ENCODE measurements at regions not wholly inside any gene's neighbourhood (a gene's known extent, or its start where the extent isn't known, plus 50 kb on each side); places are given as distances from the start of the nearest gene placed in this dataset.

GRCh38 chr17:79417476-79417988 is 193.3 kb downstream of the RBFOX3 start:
- no peak overlapping the region for H3K4me3 ChIP-seq
- H3K27me3 ChIP-seq, result no peaks in the 10 kb centered on the region
- H3K9me3 ChIP-seq, result no peaks in the 10 kb centered on the region
- no peak for DNase-seq
- H3K27ac ChIP-seq, result no peak overlapping the region
- intact Hi-C loops (cut with DNase I; ENCODE audit: low total_unique reads), result no loop called here
- no peaks in the 10 kb centered on the region for H3K36me3 ChIP-seq
- TF ChIP-seq CTCF (IDR thresholded peaks at IDR 0.05) (no peak), POLR2A (IDR thresholded peaks at IDR 0.05) (no peak)
- no peaks in the 10 kb centered on the region for H3K4me1 ChIP-seq

GRCh38 chr17:79415909-79416308 is 194.9 kb downstream of the RBFOX3 start:
- no peak for DNase-seq
- Histone ChIP-seq H3K27me3 (no peaks in the 10 kb centered on the region), H3K36me3 (no peaks in the 10 kb centered on the region), H3K27ac (no peak overlapping the region), H3K4me3 (no peak overlapping the region), H3K9me3 (no peaks in the 10 kb centered on the region), H3K4me1 (no peaks in the 10 kb centered on the region)
- no peak for TF ChIP-seq CTCF (IDR thresholded peaks at IDR 0.05)
- no peak for TF ChIP-seq POLR2A (IDR thresholded peaks at IDR 0.05)
- intact Hi-C loops (cut with DNase I; ENCODE audit: low total_unique reads), result no loop called here

GRCh38 chr17:79415365-79415764 is 195.5 kb downstream of the RBFOX3 start:
- no peak for TF ChIP-seq POLR2A (IDR thresholded peaks at IDR 0.05)
- TF ChIP-seq CTCF (IDR thresholded peaks at IDR 0.05), result no peak
- intact Hi-C loops (cut with DNase I; ENCODE audit: low total_unique reads), result no loop called here
- no peak overlapping the region for H3K4me3 ChIP-seq
- no peaks in the 10 kb centered on the region for H3K4me1 ChIP-seq
- no peaks in the 10 kb centered on the region for H3K9me3 ChIP-seq
- no peaks in the 10 kb centered on the region for H3K27me3 ChIP-seq
- H3K27ac ChIP-seq, result no peak overlapping the region
- DNase-seq, result no peak
- no peaks in the 10 kb centered on the region for H3K36me3 ChIP-seq

GRCh38 chr17:79414793-79415211 is 196.0 kb downstream of the RBFOX3 start:
- no peaks in the 10 kb centered on the region for H3K27me3 ChIP-seq
- DNase-seq, result no peak
- intact Hi-C loops (cut with DNase I; ENCODE audit: low total_unique reads), result no loop called here

More at GRCh38 chr17:79414793-79415211, 196.0 kb downstream of the RBFOX3 start:
- Histone ChIP-seq H3K4me3 (no peak overlapping the region), H3K27ac (no peak overlapping the region), H3K4me1 (no peaks in the 10 kb centered on the region), H3K36me3 (no peaks in the 10 kb centered on the region), H3K9me3 (no peaks in the 10 kb centered on the region)
- TF ChIP-seq CTCF (IDR thresholded peaks at IDR 0.05) (no peak), POLR2A (IDR thresholded peaks at IDR 0.05) (no peak)

All from uterus (tissue), 3 donors.